ENCODE measurements at regions not wholly inside any gene's neighbourhood (a gene's known extent, or its start where the extent isn't known, plus 50 kb on each side); places are given as distances from the start of the nearest gene placed in this dataset.
"Not testable (repeated sequence)": the region's sequence is repeated elsewhere in the genome, so short reads cannot be mapped to it uniquely, and the experiment has no call there.

DNA sequence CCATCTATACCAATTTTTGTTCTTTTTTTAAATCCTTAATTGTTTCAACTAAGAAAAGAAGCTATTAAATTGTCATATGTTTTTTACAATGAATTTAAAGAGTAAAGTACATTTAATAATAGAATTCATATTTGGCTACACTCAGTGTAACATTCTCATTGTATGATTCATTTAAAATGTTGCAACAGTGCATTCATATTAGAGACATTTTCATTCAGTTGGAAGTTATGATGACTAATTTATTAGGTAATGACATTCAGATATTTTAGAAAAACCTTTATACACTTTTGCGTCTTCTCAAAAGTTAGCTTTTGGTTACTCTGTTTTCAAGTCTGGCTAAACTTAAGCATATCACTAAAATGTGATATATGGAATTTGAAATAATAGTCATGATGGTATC, 887.5 kb upstream of the NRXN1 start:
- intact Hi-C loops (cut with DNase I), result no loop called here
- no peak for DNase-seq (ENCODE audit: low spot score)

DNA sequence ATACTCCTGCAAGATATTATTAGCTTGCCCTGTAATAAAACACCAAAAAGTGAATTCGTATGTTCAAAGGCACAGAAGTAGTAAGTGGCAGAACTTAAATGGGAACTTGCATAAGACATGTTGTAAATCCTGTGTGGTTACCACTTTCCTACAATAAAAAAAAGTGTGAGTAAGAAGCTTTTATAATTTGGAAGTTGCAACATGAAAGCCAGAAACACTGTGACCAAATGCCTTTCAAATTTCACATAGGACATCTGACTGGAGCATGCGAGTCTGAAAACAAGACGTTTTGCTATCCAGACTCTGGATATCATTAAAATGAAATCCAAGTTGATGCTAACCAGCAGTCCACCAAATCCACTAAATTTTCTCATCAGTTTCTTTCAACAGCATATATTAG, 886.2 kb upstream of the NRXN1 start:
- no peak for DNase-seq (ENCODE audit: low spot score)
- intact Hi-C loops (cut with DNase I), result no loop called here

DNA sequence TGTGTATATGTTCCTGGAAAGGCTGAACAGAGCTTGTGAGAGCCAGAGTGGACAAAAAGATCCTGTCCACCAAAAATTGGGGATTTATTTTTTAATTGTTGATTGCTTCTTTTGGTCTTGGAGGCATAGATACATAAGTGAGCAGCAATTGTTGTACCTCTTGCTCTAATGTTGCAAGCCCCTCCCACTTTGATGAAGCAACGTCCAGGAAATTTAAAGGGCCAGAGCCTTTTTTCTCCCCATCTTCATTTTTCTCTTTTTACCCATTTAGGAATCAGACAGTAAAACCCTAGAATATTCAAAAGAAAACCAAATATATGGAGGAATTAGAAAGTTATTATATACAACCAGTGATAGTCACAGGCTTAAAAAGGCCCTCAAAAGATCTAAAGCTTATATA, 871.8 kb upstream of the NRXN1 start:
- intact Hi-C loops (cut with DNase I), result no loop called here
- DNase-seq (ENCODE audit: low spot score), result no peak

DNA sequence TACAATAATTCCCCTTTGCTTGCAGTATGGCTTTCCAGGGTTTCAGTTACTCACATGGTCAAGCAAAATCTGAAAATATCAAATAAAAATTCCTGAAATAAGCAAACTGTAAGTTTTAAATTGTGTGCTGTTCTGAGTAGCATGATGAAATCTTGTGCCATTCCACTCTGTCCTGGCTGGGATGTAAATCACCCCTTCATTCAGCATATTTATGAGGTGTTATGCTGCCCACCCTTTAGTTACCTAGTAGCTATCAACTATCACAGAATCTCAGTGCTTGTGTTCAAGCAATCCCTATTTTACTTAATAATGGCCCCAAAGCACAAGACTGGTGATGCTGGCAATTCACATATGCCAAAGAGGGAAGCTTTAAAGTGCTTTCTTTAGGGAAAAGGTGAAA, 867.7 kb upstream of the NRXN1 start:
- DNase-seq (ENCODE audit: low spot score), result no peak
- intact Hi-C loops (cut with DNase I), result no loop called here

DNA sequence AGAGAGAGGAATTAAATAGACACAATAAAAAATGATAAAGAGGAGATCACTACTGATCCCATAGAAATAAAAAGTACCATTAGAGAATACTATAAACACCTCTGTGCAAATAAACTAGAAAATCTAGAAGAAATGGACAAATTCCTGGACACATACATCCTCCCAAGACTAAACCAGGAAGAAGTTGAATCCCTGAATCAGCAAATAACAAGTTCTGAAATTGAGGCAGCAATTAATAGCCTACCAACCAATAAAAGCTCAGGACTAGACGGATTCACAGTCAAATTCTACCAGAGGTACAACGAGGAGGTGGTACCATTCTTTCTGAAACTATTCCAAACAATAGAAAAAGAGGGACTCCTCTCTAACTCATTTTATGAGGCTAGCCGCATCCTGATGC, 862.7 kb upstream of the NRXN1 start:
- intact Hi-C loops (cut with DNase I), result not testable (repeated sequence)

DNA sequence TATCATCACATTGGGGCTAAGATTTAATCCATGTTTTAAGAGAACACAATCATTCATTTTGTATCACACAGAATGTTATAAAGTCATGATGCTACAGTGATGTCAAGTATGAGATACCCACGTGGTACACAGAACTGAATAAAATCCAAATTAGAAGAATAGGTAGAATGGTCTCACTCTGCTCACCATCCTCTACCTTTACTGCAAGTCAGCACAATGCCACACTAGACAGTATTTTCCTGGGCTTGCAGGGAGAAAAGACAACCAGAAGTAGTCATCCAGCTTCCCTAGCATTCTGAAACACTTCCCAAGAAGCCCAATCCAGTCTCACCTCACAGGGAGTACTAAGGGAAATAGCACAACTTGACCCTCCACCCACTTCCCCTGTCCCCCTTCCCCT, 856.2 kb upstream of the NRXN1 start:
- intact Hi-C loops (cut with DNase I), result no loop called here

More for the DNA sequence above, 862.7 kb upstream of the NRXN1 start:
- DNase-seq (ENCODE audit: low spot score), result not testable (repeated sequence)

DNA sequence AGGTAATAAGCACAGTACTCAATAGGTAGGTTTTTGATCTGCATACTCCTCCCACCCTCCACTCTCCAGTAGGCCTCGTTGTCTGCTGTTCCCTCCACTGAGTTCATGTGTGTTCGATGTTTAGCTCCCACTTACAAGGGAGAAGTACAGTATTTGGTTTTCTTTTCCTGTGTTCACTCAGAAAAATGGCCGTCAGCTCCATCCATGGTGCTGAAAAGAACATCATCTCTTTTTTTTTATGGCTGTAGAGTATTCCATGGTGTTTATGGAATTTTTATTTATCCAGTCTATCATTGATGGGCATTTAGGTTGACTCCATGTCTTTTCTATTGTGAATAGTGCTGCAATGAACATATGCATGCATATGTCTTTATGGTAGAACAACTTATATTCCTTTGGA, 849.7 kb upstream of the NRXN1 start:
- intact Hi-C loops (cut with DNase I), result no loop called here
- no peak for DNase-seq (ENCODE audit: low spot score)

More for the DNA sequence above, 856.2 kb upstream of the NRXN1 start:
- no peak for DNase-seq (ENCODE audit: low spot score)

DNA sequence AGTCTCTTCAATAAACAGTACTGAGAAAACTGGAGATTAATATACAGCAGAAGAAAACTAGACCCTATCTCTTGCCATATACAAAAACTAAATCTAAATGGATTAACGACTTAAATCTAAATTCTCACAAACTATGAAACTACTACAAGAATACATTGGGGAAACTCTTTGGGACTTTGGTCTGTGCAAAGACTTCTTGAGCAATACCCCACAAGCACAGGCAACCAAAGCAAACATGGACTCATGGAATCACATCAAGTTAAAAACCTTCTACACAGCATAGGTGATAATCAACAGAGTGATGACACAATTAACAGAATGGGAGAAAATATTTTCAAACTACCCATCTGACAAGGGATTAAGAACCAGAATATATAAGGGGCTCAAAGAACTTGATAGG, 848.2 kb upstream of the NRXN1 start:
- intact Hi-C loops (cut with DNase I), result no loop called here
- no peak for DNase-seq (ENCODE audit: low spot score)

DNA sequence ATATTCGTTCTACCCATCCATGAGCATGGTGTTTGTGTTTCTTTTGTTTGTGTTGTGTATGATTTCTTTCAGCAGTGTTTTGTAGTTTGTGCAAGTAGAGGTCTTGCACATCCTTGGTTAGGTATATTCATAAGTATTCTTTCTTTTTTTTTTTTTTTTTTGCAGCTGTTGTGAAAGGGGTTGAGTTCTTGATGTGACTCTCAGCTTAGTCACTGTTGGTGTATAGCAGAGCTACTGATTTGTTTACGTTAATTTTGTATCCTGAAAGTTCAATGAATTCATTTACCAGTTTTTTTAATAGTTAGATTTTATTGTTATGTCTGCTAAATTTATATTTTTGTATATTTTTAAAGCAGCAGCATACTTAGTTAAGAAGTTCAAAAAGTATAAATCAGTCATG, 834.4 kb upstream of the NRXN1 start:
- no peak for DNase-seq (ENCODE audit: low spot score)
- intact Hi-C loops (cut with DNase I), result no loop called here

DNA sequence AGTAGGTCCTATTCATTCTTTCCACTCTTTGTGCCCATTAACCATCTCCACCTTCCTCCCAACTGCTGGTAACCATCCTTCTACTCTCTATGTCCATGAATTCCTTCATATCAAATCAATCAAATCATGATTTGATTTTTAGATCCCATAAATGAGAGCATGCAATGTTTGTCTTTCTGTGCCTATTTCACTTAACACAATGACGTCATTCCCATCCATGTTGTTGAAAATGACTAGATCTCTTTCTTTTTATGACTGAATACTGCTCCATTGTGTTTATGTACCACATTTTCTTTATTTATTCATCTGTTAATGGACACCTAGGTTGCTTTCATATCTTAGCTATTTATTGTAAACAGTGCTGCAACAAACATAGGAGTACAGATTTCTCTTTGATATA, 827.3 kb upstream of the NRXN1 start:
- no peak for DNase-seq (ENCODE audit: low spot score)
- intact Hi-C loops (cut with DNase I), result no loop called here

DNA sequence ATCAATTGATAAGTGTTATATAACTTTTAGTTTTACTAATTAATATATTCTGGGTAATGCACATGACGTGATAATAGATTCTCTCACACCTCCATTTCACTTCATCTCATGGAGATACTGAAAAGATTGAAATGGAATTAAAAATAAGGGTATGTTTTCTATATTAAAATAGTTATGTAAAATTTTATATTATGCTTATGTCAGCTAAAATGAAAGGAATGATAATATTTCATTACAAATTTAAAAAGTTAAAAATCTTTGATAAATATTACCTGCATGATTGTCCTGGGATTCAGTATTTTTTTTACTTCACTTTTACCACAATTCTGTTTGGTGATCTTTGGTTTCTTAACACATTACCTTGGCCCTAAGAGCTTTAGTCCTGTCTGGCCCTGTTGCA, 823.8 kb upstream of the NRXN1 start:
- no peak for DNase-seq (ENCODE audit: low spot score)
- intact Hi-C loops (cut with DNase I), result no loop called here

DNA sequence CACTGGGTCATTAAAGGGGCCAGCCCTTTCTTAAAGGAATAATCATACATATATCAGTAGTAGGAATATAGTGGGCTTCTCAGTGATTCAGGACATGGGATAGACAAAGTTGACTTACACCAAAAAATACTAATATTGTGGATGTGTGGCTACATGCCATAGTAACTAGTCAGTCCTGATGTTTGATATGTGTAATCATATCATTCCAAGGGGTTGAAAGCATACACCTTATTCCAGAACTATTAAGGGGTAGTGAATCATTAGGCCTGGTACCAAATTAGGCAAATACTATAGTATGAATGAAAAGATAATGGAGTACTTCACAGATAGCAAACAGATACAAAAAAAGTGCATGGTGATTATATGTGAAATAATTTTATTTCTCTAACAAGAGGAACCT, 814.9 kb upstream of the NRXN1 start:
- intact Hi-C loops (cut with DNase I), result no loop called here
- DNase-seq (ENCODE audit: low spot score), result no peak

DNA sequence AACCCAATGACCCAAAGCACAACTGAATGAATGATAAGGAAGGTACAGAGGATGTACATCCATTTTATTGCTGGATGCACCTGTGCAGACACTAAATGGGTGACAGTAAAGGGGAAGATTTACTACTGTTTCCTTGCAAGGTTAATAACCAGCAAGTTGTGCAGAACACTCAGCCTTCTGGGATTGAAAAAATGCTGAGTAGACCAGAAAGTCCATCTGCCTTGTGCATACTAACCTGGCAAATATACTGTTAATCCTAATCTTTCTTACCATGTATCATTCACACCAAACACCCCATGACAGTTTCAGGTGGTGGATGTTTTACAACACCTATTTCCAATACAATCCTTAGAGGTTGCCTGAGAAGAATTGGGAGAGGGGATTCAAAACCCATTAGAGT, 814.1 kb upstream of the NRXN1 start:
- no peak for DNase-seq (ENCODE audit: low spot score)
- intact Hi-C loops (cut with DNase I), result no loop called here

DNA sequence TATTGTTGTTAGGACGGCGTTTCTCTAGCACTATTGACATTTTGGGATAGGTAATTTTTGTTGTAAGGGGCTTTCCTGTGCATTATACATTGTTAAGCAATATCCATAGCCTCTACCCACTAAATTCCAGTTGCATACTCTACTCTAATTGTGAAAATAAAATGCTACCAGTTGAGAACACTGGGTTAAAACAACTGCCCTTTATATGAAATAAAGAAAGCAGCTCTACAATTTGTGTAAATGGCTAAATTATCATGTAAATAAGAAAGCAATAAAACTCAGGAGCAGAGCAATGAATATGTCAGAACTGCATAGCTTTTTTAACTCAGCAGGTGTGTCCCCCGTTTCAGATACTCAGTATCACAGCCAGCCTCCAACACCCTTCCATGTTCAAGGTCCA, 812.7 kb upstream of the NRXN1 start:
- DNase-seq (ENCODE audit: low spot score), result no peak
- intact Hi-C loops (cut with DNase I), result no loop called here

DNA sequence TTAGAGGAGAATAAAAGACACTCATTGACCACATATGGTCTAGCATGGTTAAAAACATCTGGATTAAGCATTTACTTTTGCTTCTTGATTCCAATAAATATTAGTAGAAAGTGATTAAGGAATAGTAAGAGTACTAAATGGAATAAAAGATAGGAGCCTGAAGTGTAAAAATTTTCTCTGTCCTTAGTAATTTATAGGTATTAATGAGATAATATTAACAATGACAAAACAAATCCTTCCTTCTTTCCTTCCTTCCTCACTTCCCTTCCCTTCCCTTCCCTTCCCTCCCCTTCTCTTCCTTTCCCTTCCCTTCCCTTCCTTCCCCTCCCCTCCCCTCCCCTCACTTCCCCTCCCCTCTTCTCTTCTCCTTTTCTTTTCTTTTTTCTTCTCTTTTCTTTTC, 797.5 kb upstream of the NRXN1 start:
- no peak for DNase-seq (ENCODE audit: low spot score)
- intact Hi-C loops (cut with DNase I), result no loop called here

DNA sequence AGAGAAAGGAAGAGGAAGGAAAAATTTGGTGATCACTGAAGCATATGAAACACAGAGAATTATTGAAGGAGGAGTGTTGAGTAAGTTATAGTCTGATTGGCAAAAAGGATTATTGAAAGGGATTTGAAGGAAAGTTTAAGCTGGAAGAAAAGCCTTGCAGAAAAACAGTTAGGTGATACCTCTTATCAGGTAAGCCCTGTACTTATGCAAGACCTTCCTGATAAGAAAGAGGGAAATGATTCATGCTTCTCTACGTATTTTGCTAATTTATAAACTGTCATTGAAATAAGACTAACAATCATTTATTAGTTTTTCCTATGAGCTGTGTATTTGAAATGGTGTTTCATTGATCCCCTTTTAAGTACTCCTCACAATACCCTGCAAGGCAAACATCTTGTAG, 793.9 kb upstream of the NRXN1 start:
- intact Hi-C loops (cut with DNase I), result no loop called here
- no peak for DNase-seq (ENCODE audit: low spot score)

DNA sequence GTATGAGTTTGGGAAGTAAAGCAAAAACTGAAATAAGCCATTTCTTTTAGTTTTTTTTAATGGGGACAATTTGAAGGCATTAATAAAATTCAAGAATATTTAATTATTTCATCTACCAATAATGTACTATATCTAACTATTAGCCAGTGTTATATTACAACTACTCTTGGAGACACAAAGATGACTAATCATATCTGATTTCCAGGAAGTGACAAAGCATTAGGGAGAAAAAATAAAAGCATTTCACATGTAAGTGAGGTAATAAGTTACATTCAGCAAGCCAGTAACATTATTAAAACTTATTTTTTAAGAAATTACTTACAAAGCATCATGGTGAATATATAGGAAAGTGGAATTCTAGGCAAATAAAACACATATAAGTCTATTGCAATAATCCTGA, 781.3 kb upstream of the NRXN1 start:
- intact Hi-C loops (cut with DNase I), result no loop called here
- no peak for DNase-seq (ENCODE audit: low spot score)

DNA sequence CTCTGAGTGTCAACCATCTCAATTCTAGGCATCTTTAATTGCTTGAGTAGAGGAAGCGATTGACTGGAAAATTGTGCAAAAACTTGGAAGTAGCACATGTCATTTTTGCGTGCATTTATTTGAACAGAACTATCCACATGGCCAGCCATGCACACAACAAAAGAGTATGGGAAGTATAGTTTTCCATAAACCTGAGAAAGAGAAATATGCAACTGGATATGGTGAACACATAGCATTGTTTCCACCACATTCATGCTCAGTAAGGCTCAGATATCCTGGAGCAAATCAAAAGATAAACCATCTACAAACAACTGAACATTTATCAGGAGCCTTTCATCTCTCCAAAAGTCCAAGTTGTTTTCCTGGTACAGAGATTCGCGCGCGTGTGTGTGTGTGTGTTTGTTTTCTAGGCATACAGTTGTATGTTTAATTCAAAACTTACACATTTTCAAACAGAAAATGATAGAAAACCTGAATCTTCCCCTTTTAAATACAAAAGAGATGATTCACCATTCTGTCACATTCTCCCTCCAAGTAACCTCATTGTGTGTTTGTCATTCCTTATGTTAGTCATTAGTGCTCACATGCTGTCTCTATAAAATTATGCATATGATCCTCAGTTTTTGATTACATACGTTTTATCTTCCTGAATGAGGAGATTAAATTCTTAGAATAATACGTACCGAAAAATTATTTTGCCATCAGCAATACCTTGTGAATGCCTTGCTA, 780.4 kb upstream of the NRXN1 start:
- DNase-seq (ENCODE audit: low spot score), result no peak
- intact Hi-C loops (cut with DNase I), result no loop called here

DNA sequence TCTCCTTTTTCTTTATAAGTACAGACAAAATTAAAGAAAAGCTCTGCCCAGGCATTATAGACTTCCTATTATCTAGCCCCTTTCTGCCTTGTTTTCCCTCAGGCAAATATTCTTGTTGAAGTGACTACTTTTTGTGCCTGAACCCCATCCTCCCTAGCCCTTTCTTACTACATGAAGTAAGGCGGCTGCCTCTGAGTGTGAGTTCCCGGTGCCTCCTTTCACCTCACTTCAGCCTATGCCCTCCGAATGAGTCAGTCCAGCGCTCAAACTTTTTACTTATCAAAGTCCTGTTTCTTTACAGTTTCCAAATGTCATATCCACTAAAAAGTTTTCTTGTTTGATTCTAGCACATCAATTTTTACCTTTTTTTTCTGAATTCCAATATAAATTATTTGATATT, 778.3 kb upstream of the NRXN1 start:
- intact Hi-C loops (cut with DNase I), result no loop called here
- DNase-seq (ENCODE audit: low spot score), result no peak

DNA sequence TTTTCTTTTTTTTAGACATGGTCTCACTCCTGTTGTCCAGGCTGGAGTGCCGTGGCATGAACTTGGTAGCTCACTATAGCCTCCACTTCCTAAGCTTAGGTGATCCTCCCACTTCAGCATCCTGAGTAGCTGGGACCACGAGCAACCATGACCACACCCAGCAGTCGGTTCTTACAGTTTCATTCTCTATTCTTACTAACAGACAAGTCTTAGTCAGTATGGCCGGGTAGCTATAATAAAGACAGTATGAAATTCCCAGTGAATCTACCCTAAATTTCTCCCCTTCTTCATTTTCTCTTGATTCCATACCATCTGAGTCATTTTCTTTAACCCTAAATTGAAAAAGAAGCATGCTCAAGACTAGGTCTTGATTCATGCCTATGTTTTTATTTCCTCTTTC, 775.3 kb upstream of the NRXN1 start:
- DNase-seq (ENCODE audit: low spot score), result no peak
- intact Hi-C loops (cut with DNase I), result no loop called here

DNA sequence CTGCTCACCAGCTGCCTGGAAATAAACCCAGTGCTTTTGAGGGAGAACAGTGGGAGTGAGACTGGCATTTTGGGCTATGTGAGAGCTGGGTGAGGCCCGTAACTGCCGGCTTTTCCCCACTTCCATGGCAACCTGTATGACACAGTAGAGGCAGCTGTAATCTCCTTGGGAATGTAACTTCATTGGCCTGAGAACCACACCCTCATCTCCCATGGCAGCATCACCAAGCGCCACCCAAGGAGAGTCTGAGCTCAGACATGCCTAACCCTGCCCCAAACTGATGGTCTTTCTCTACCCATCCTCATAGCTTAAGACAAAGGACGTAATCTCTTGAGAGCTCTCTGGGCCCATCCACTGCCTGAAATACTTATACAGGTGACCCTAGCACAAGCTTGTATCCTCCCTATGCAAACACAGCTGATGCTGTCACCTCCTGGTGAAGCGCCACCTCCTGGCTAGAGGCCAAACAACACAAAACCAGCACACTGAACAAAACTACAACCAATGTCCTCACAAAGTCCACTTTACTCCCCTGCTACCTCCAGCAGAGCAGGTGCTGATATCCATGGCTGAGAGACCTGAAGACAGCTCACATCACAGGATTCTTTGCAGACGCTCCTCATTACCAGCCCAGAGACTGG, 763.4 kb upstream of the NRXN1 start:
- no peak for DNase-seq (ENCODE audit: low spot score)
- intact Hi-C loops (cut with DNase I), result no loop called here

DNA sequence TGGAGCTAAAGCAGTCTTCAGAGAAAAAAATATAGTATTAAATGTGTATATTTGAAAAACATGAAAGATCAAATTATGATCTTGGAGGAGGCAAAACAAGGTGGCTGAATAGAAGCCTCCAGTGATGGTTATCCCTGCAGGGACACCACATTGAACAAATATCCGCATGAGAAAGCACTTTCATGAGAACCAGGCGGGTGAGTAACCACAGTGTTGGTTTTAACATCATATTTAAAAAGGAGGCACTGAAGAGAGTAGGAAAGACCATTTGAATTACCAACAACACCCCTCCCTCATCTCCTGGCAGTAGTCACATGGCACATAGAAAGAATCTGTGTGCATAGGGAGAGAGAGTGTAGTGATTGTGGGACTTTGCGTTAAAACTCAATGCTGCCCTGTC, 759.6 kb upstream of the NRXN1 start:
- intact Hi-C loops (cut with DNase I), result no loop called here
- no peak for DNase-seq (ENCODE audit: low spot score)

All from posterior vena cava (tissue), 2 donors.